GM12801 (cell line): ENCODE measurements at regions not wholly inside any gene's neighbourhood (a gene's known extent, or its start where the extent isn't known, plus 50 kb on each side); places are given as distances from the start of the nearest gene placed in this dataset.

ENCODE experiments used
- TF ChIP-seq, protein P1 (sequence below): IDR thresholded peaks from one replicate; pipeline ENCODE4 v1.5.1; 2011; ENCODE audit warnings: control low read depth; ENCODE audit not compliant: insufficient read length; ENCODE audit errors: extremely low read depth

DNA sequence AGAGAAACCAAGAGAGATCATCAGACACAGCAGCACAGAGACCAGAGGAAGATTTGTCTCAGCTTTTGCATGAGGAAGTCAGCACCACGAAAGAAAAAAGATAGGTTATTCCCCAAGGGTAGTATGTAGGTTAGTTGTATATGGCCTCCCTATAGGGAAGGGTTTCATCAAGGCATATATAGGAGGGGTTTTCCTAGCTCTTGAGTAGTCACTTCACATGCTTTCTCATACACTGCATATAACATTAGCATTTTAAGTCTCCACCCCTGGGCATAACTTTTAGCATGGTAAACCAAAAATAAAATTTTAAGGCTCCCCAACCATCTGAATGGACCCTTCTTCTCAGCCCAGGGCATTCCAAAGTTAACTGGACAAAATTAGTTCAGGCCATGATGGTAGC, 1571.6 kb upstream of the ACO1 start:
- TF ChIP-seq, protein P1, sequence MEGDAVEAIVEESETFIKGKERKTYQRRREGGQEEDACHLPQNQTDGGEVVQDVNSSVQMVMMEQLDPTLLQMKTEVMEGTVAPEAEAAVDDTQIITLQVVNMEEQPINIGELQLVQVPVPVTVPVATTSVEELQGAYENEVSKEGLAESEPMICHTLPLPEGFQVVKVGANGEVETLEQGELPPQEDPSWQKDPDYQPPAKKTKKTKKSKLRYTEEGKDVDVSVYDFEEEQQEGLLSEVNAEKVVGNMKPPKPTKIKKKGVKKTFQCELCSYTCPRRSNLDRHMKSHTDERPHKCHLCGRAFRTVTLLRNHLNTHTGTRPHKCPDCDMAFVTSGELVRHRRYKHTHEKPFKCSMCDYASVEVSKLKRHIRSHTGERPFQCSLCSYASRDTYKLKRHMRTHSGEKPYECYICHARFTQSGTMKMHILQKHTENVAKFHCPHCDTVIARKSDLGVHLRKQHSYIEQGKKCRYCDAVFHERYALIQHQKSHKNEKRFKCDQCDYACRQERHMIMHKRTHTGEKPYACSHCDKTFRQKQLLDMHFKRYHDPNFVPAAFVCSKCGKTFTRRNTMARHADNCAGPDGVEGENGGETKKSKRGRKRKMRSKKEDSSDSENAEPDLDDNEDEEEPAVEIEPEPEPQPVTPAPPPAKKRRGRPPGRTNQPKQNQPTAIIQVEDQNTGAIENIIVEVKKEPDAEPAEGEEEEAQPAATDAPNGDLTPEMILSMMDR: no peak

DNA sequence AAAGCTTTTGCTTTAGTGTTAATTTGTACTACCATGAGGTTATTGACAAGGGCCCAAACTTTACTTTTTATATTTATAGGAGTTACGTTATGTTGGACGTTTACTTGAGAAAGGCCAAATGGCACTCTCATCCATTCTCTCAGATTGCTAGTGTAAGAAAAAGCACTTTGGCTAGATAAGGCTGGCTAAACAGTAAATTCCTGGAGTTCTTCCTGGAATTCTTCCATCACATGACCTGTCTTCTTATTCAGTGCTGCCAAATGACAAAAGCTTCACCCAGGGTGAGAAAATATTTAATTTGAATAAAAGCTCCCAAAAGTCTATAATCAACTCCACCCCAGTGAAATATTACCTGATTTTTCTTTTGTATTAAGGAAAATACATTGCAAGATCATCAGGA, 1568.9 kb upstream of the ACO1 start:
- TF ChIP-seq, protein P1: no peak

DNA sequence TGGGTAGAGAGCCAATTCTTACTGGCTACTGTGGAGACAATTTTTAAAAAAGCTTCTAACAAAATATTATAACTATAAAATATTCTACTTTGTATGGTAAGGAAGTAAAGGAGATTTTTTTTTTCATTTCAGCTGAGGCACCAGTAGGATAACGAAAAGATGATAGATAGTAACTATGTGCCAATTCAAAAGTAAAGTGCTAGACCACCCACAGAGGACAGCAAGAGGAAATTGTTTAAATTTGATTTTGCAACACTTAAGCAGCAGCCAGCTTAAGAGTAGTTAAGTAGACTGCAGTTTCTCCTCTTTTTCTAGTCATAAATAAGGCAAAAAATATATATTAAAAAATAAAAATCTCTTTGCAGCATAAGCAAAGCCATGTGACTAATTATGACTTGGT, 1539.3 kb upstream of the ACO1 start:
- TF ChIP-seq, protein P1: no peak

DNA sequence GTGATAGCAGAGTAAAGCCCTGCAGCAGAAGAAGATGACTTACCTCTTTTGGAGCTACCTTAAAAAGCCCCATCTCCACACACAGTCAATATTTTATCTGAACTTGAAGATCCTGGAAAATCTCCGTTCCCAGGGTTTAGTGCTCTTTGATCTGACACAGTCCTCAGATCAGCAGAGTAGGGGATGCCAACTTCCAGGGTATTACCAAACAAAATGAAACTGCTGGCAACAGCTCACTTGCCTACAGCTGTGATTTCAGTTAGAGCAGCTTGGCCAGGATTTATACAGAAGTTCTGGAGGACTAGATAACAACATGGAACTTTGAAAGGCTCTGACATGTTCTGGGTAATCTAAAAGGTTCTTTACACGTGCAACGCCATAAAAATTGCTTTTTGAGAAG, 1537.8 kb upstream of the ACO1 start:
- TF ChIP-seq, protein P1: no peak

DNA sequence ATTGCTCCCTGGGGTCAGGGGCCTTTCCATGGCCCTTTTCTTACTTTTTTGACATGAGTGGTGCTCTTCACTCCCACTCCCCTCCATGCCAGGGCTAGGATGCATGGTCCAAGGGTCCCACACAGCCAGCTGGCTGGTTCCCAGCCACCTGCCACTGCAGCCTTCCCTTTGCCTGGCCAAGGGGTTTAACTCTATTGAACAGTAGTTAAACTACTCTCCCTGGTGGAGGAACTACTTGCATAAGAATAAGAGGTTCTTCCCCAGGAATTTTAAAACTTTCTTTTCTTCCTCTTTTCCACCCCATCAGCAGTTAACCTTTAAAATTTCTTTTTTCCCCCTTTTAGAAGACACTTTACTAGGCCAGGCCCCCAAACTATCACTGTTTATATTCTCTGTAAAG, 1532.8 kb upstream of the ACO1 start:
- TF ChIP-seq, protein P1: no peak

DNA sequence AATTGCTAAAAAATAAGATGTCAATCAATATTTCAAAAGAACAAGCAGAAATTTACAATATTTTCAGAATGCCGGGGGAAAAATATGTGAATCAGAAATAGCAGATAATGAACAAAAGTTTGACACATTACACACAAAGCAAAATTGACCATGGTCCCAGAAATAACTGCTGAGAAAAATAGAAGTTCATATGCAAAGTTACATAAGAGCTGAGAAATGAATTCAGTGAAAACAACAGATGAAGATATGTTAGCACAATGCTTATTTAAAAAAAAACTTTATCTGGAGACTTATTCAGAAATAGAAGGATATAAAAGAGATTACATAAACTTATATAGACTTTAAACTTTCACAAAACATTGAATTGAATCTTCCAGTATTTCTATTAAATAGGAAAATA, 1483.7 kb upstream of the ACO1 start:
- TF ChIP-seq, protein P1: no peak

DNA sequence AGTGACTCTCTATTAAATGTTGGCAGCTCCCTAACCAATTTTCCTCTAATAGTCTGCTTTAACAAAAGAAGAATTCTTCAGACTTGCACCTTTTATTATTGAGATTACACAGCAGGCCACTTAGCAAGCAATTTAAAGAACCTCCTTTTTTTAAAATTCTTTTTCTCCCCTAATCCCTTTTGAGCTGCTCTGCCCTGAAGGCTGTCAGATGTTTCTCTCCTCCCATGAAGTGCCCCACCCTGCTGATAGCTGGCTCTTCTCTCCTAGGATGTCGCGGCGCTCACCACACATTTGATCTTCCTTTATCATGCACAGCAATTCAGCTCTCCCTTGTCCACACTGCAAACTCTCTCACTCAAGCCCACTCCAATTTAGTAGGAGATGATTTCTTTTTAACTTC, 1471.1 kb upstream of the ACO1 start:
- TF ChIP-seq, protein P1: no peak

DNA sequence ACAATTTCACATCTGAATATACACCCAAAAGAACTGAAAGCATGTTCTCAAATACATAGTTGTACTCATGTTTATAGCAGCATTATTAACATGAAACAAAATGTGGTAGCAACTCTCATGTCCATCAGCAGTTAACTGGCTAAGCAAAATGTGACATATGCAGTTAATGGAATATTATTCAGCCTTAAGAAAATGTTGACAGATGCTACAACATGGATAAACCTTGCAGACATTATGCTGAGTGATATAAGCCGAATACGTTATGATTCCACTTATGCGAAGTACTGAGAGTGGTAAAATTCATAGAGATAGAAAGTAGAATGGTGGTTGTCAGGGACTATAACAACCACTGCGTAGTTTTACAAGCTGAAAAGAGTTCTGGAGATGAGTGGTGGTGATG, 1469.0 kb upstream of the ACO1 start:
- TF ChIP-seq, protein P1: no peak
